ENCODE measurements at regions not wholly inside any gene's neighbourhood (a gene's known extent, or its start where the extent isn't known, plus 50 kb on each side); places are given as distances from the start of the nearest gene placed in this dataset.

DNA sequence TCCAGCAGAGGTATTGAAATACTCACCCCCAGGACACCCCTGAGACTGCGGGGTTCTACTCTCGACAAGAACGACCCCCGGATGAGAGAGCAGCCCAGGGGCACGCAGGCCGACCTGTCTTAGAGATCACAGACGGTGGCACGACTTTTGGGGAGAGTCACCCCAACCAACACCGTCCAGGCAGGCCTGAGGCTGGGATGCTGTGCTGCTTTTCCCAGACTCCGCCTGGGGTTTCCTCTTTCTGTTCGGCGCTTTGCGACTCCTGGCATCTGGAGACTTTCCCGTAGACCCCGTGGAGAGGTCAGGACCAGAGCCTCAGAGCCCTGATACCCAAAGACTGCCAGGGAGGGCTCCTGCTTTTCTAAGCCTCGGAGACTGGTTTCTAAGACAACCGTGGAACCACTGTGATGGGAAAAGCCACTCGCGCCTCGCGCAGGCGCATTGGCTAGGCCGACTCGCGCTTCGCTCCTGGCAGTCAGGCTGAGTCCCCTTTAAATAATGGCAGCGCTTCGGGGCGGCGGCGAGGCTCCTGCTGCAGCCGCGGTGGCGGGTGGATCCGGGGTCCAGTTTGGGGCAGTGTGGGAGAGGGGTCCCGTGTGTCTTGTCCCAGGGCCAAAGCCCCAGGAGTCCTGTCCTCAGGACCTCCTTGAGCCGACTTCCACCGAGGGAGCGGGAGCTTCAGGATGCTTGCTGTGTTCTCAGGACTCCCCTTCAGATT lies 484.0 kb downstream of the SPATA31A7 start:
- DNase-seq (ENCODE audit: low read depth): no peak
- H3K4me3 ChIP-seq (ENCODE audit: low read depth, low read length): no peak overlapping the region
- TF ChIP-seq, protein P1, sequence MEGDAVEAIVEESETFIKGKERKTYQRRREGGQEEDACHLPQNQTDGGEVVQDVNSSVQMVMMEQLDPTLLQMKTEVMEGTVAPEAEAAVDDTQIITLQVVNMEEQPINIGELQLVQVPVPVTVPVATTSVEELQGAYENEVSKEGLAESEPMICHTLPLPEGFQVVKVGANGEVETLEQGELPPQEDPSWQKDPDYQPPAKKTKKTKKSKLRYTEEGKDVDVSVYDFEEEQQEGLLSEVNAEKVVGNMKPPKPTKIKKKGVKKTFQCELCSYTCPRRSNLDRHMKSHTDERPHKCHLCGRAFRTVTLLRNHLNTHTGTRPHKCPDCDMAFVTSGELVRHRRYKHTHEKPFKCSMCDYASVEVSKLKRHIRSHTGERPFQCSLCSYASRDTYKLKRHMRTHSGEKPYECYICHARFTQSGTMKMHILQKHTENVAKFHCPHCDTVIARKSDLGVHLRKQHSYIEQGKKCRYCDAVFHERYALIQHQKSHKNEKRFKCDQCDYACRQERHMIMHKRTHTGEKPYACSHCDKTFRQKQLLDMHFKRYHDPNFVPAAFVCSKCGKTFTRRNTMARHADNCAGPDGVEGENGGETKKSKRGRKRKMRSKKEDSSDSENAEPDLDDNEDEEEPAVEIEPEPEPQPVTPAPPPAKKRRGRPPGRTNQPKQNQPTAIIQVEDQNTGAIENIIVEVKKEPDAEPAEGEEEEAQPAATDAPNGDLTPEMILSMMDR (IDR thresholded peaks at IDR 0.05; ENCODE audit: control insufficient read depth, extremely low read depth, insufficient read depth): no peak

DNA sequence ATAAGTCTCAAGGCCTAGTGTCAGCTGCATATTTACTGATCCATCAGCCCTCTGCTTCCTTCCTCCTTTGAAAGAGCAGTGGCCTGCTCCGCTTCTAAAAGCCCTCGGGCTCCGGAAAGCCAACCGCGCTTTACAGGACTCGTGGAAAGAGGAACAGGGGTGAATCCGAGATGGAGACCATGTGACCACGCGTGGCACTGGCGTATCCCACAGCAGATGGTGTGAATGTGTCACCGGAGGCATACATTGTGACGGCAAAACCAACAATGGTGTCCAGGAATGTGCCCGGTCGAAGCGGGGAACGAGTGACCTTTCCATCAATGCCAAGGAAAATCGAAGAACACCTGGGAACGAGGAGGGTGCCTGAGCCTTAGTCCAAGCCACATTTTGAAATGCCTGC lies 484.6 kb downstream of the SPATA31A7 start:
- H3K4me3 ChIP-seq (ENCODE audit: low read depth, low read length): no peak overlapping the region
- TF ChIP-seq, protein P1 (IDR thresholded peaks at IDR 0.05; ENCODE audit: control insufficient read depth, extremely low read depth, insufficient read depth): no peak
- no peak for DNase-seq (ENCODE audit: low read depth)

DNA sequence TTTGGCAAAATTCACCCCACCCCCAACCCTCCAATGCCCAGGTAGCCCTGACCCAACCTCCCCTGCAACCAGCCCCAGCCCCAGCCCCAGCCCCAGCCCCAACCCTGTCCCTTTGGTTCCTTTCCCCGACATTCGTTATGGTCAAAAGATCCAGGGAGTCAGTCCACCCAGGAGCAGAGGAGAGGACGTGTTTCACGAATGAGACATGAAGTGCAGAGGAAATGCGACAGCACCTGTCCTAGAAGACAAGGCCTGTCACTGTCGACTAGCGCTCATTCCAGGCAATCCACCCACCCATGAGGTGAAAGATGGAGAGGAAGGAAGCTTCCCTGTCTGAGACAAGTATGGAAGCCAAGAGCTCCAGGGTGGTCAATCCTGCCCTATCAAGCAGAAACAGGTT lies 485.0 kb downstream of the SPATA31A7 start:
- DNase-seq (ENCODE audit: low read depth): no peak
- TF ChIP-seq, protein P1 (IDR thresholded peaks at IDR 0.05; ENCODE audit: control insufficient read depth, extremely low read depth, insufficient read depth): no peak
- H3K4me3 ChIP-seq (ENCODE audit: low read depth, low read length): no peak overlapping the region
